OCI-LY1 (cell line): ENCODE measurements at regions not wholly inside any gene's neighbourhood (a gene's known extent, or its start where the extent isn't known, plus 50 kb on each side); places are given as distances from the start of the nearest gene placed in this dataset.

Experiments
- EZH2 ChIP-seq: fragments of 200-600 bp; sonication (generic), shearing (Covaris generic); IDR thresholded peaks from 2 replicates; pipeline ENCODE4 v1.8.0; 2017; ENCODE audit warnings: borderline replicate concordance, mixed run types, mild to moderate bottlenecking, antibody characterized with exemption, low read length, moderate library complexity, mixed read lengths
- TF ChIP-seq, protein P1 (sequence below): fragments of 200-600 bp; sonication (generic), shearing (Covaris generic); IDR thresholded peaks from 2 replicates; pipeline ENCODE4 v1.5.1; 2017; ENCODE audit warnings: mild to moderate bottlenecking, antibody characterized with exemption, low read length, moderate library complexity, mixed read lengths

DNA sequence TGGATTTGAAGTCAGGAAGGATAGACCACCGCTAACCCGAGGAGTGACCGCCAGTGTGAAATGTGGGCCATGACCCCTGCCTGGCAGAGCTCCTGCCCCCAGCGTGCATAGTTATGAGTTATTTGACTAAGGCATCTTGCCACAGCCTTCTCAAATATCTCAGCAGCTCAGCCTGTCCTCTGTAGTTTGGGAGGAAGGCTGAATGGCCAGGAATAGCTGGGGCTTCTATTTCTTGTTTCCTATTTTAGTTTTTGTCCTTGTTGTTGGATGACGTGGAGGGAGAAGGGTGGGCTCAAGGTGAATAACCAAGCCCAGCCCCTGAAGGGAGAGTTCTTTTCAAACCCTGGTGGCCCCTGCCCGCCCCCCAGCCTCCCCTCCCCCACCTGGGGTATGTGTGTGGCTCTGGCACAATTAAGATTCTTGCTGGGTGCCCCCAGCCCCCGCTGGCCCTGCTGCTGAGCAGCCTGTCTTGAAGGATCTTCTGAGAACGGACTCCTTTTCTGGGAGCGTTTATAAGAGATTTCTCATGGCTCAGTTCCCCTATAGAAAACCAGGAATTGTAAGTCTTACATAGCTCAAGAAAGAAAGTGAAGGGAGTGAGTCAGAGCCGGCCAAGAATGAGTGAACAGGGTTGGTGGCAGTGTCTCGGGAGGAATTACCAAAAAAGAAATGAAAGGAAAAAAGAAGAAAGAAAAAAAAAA is 157.4 kb downstream of the GLI2 start:
- TF ChIP-seq, protein P1, sequence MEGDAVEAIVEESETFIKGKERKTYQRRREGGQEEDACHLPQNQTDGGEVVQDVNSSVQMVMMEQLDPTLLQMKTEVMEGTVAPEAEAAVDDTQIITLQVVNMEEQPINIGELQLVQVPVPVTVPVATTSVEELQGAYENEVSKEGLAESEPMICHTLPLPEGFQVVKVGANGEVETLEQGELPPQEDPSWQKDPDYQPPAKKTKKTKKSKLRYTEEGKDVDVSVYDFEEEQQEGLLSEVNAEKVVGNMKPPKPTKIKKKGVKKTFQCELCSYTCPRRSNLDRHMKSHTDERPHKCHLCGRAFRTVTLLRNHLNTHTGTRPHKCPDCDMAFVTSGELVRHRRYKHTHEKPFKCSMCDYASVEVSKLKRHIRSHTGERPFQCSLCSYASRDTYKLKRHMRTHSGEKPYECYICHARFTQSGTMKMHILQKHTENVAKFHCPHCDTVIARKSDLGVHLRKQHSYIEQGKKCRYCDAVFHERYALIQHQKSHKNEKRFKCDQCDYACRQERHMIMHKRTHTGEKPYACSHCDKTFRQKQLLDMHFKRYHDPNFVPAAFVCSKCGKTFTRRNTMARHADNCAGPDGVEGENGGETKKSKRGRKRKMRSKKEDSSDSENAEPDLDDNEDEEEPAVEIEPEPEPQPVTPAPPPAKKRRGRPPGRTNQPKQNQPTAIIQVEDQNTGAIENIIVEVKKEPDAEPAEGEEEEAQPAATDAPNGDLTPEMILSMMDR, result no peak
- no peak for TF ChIP-seq EZH2
